ENCODE measurements at regions not wholly inside any gene's neighbourhood (a gene's known extent, or its start where the extent isn't known, plus 50 kb on each side); places are given as distances from the start of the nearest gene placed in this dataset.
"Not testable (repeated sequence)": the region's sequence is repeated elsewhere in the genome, so short reads cannot be mapped to it uniquely, and the experiment has no call there.

DNA sequence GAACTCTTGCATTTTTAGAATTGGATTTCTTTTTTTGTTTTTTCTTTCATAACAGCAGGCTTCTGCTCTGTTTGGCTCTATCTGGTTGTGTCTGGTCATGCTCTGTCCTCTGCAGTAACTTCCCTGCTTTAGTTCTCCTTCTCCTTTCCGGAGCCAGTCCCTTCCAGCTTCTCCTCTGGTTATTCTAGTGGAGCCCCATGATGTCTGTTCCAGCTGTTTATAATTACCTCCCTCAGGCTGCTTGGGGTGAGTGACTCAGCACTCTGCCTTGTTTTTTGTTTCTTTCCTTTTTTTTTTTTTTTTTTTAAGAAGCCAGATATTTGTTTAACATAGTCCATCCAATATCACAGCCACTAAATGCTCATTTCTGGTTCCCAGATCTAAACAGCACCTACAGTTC, 409.6 kb downstream of the MAFB start:
- DNase-seq (ENCODE audit: low read depth in 2 of 2), result no peak

DNA sequence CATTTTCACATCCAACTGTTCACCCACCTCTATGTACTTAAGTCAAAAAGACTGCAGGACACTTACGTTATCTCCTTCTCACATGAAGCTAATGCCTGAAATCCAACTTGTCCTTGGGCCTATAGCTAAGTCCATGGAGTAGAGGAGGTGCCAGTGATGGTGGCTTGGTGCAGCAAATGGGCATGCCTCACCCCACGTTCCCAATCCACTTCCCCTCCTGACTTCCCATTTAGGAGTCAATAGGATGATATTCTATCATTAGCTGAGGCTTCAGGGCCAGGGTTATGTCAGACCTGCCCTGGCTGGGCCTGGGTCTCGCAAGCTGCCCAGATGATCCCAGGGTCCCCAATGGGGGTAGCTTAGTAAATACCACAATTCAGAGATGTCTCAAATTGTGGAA, 410.4 kb downstream of the MAFB start:
- no peak for DNase-seq (ENCODE audit: low read depth in 2 of 2)

DNA sequence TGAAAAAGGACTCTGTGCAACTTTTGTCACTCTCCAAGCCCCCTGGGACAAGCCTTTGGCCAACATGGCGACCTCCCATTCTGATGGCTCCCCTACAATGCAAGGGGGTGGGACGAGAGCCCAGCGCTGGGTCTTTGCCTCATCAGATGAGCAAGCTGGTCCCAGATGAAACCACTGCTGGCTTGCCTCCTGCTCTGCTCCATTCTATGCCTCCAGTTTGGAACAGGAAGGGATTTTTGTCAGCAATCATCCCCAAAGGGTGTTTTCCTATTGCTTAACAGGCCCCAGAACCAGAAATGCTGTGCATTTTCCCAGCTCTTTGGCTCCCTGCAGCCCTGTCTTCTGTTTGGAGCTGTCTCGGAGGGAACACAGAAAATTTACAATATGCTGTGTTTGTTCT, 412.7 kb downstream of the MAFB start:
- no peak for DNase-seq (ENCODE audit: low read depth in 2 of 2)

DNA sequence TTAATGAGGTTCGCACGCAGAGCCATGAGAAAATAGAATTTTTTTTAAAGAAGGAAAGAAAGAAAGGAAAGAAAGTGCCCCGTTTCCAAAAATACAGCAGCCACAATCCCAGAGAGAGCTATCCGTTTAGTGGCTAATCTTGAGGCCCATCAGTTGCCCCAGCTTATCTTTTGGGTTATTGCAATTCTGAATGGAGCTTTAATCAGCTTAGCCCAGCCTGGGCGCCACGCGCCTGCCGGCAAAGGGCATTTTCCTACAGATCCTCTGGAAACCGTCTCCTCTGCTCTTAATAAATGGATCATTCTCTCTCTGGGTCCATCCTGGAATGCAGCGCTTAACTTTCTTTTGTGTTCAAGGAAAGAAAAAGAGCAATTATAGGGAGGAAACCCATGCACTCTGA, 413.3 kb downstream of the MAFB start:
- no peak for DNase-seq (ENCODE audit: low read depth in 2 of 2)

DNA sequence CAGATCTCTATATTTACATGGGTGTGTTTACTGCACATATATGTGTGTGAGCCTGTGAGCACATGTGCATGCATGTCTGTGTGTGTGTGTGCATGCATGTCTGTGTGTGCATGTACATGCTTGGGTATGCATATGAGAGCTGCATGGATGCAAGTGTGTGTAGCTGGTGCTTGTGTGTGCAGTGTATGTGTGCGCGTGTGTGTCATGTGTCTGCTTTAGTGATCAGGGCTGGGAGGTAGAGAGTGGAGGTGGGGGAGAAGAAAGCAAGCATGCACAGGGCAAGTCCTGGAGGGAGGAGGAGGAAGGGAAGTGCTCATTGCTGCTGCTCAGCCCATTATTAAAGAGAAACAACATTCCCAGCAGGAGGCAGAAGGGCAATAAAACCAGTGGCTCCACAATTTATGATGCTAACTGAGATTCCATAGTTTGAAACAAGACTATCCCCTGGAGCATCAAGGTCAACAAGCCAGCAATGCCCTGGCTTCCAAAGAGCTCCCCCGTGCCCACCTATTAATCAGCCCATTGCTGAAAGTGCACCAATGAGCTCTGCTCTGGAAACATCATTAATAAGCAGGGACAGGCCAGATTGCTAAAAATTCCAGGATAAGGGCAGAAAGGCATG, 414.0 kb downstream of the MAFB start:
- no peak for DNase-seq (ENCODE audit: low read depth in 2 of 2)

DNA sequence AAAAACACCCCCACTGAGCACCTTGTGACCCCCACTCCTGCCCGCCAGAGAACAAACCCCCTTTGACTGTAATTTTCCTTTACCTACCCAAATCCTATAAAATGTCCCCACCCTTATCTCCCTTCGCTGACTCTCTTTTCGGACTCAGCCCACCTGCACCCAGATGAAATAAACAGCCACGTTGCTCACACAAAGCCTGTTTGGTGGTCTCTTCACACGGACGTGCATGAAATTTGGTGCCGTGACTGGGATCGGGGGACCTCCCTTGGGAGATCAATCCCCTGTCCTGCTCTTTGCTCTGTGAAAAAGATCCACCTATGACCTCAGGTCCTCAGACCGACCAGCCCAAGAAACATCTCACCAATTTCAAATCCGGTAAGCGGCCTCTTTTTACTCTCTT, 419.8 kb downstream of the MAFB start:
- not testable (repeated sequence) for DNase-seq (ENCODE audit: low read depth in 2 of 2)

DNA sequence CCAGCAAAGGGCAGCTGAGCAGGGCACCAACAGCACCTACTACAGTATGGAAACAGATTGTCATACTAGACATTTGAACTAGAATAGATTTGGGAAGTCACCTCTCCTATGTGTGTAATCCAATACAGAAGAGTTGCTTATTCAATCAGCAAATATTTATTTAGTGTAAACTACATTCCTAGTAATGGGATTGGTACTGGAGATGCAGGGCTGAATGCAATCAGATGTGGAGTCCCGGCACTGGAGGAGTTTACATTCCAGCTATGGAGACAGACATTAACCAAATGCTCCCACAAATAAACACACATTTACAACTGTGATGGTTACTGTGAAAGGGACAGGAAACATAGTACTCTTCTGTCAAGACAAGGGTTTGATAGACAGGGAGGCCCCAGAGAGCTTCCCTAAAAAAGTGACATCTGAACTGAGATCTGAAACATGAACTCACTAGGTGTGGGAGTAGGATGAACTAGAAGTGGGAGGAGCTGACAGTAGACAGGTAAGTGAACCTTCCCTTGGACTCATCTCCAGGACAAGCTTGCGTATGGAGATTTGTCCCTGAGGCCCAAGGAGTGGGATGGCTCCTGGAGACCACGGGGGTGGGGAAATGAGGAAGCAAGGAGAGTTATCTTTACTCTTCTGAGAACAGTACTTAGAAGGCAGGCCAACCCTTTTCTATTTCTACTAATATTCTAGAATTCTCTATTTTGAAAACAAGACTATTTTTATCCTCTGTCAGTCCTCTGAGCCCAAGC, 420.5 kb downstream of the MAFB start:
- DNase-seq (ENCODE audit: low read depth in 2 of 2), result no peak

DNA sequence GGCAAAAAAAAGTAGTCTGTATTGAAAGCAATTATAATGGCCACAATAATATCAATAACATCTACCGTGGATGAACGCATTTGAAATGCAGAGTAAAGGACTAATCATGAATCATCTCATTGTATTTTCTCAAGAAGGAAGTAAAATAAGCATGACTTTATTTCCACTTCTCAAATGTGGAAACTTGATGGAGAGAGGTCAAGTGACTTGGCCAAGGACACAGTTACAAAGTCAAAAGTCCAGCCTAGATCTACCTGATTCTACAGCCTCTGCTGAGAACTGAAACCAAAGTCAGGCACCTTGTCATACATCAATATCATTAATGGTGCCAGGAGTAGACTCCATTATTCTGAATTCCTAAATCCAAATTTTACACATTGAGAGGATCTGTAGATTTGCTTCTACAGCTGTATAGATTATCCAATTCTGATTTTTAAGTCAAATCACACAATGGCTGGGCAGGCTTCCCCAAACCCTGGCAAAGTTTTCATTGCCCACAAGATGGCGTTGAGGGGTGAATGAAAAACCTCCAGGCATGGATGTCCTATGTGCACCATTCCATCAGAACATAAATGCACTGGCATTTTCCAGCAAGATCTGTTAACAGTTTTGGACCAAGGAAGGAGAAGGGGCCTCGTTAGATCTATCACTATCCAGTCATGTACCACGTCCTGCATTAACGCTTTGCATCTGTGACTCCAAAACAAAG, 423.1 kb downstream of the MAFB start:
- no peak for DNase-seq (ENCODE audit: low read depth in 2 of 2)

DNA sequence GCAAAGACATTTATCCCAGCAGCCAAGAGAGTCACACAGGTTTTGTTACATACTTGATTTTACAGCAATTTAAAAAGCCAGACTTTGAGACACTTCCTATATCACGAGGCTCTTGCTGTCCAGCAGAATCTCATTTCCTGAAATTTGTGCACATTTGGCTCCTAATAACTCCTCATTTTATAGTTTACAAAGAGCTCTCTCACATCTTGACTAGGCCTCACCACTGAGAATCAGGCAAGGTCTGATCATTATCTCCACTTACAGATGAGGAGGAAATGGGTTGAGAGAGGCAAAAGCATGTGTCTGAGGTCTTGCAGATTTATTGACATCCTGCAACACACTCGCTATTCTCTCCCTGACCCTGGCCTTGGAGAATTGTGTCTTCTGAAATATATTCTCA, 426.8 kb downstream of the MAFB start:
- no peak for DNase-seq (ENCODE audit: low read depth in 2 of 2)

DNA sequence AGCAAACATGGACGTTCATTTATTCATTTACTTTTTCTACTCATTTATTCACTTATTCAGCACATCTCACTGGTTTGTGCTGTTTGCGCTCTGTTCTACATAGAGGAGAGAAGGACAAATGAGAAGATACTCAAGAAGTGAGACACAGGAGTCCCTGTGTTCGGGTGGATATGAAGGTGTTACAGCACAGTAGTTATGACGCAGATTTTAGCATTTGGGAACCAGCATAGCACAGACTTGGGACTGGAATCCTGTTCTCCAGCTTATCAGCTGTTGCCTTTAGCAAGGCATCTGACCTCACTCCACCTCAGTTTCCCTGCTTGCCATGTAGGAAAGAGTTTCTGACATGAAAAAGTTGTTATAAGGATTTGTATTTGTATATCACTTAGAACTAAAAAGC, 430.1 kb downstream of the MAFB start:
- DNase-seq (ENCODE audit: low read depth in 2 of 2), result no peak

DNA sequence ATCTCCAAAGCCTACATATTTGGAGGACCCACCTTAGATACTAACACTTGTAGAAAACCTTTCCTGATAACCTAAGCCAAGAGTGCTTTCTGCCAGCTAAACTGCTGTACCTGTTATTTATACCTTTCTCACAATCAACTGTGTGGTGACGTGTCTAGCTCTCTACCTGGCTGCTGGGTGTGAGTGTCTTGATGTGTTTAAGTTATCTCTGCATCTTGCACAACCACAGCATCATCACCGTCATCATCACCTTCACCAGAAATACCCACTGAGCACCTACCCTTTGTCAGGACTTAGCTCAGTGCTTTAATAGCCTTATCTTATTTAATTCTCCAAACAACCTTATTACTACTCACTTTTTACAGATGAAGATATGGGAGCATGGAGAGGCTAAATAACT, 431.3 kb downstream of the MAFB start:
- no peak for DNase-seq (ENCODE audit: low read depth in 2 of 2)

DNA sequence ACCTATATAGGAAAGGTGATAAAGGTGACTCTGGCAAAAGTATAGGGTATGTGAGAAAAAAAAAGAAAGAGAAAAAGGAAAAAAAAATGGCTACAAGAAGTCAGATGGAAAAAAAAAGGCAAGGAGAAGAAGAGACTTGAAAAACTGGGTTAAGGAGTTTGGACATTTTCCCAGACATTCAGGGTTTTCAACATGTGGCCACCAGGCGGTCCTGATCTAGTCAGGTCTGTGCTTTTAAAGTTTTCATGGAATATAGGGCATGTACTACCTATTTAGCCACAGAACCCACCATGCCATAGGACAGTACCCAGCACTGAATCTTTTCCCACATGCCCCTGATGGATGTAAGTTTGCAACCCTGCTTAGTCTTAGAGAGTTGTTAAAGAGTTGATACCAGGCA, 433.7 kb downstream of the MAFB start:
- no peak for DNase-seq (ENCODE audit: low read depth in 2 of 2)

DNA sequence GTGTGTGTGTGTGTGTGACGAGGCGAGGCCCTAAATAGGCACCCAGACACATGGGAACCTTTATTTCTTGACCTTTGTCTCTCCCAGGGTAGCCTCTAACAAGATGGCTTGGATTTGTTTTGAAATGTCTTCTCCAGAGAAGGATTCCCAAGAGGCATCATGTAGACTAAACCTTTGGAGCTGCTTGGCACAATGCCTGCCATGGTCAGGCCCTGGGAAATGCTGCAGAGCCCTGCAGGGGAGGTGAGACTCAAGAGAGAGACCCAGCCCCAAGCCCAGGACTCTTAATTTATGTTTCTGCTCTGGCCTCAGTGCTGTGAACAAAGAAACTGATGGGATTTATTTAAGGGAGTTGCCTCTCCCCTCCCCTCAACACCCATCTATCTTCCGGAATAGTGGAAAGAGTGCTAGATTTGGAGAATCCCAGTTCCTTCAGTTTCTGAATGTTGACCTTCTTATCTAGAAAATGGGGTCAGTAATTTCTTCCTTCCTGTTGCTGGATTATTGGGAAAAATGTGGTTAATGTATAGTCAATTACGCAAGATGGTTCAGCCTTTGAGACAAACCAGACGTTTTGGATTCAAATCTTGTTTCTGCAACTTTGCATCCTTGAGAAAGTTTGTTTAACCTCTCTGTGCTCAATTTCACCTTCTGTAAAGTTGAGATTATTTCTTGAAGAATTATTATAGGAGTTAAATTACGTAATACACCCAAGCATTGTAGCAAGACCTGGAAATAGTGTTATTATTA, 434.8 kb downstream of the MAFB start:
- no peak for DNase-seq (ENCODE audit: low read depth in 2 of 2)

DNA sequence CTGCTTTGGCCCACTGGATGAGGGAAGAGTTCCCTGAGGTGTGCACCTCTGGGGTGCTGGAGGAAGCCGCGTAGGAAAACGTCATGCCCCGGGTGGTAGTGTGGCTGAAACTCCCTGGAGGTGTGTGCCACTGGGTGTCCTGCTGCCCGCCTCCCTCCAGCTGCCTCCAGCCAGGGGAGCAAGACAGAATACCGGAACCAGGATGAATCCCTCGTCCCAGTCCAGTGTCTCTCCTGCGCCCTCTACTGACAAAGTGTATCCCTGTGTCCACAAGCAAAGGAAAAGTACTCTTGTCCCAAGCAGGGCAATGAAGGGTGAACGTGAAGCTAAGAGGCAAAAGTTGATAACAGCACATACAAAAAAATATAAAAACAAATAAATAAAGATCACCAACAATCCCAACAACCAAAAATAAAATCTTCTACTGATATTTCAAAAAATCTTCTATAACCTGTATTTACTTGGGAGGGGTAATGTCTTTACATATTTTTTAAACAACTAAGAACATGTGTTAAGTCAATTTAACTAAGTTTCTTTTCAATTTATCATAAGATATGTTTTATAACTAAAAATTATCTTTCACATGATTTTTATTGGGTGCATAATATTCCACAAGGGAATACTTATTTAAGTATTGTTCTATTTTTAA, 437.6 kb downstream of the MAFB start:
- no peak for DNase-seq (ENCODE audit: low read depth in 2 of 2)

DNA sequence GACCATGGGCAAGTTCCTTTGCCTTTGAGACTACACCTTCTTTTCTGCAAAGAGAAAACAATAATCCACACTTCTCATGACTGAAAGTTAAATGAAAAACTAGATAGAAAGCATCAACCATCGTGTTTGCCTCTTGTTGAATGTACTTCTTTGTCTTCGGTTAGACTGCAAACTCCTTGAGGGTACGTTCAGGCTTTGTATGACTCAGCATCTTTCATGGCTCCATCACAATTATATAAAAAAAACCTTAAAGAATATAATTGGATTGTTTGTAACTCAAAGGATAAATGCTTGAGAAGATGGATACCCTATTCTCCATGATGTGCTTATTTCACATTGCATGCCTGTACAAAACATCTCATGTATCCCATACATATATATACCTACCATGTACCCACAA, 439.2 kb downstream of the MAFB start:
- no peak for DNase-seq (ENCODE audit: low read depth in 2 of 2)

DNA sequence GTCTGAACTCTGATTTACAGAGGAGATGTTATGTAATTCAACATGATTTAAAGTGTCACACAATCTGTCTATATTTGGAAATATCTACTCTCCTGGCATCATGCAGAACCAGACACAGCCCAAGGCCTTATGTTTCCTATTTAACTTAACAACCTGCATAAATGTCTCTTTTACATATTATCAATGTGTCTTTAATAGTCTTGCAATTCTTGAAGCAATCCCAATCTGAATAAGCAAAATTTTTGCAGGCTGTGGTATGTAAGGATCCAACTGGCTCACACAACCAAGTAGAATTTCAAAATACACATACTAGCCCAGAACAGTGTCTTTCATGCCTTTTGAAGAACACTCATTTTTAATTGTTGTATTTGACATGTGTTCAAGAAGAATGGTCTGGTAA, 443.2 kb downstream of the MAFB start:
- no peak for DNase-seq (ENCODE audit: low read depth in 2 of 2)

DNA sequence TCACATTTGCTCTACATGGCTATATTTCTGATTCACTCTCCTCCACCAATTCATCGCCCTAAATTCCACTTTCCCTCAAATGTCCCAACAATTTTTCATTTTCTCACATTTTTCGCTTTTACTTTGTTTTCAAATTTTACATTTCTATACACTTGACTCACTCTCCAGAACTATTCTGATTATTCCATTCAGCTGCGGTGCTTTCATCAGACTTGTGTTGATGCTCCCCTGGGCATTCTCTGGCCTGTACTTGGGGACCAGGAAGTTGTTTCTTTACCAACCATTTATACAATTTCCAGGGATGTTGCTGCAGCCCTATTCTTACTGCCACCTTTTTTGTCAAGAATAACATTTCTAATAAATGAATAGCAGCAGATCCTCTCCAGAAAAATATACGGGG, 444.8 kb downstream of the MAFB start:
- DNase-seq (ENCODE audit: low read depth in 2 of 2), result no peak

DNA sequence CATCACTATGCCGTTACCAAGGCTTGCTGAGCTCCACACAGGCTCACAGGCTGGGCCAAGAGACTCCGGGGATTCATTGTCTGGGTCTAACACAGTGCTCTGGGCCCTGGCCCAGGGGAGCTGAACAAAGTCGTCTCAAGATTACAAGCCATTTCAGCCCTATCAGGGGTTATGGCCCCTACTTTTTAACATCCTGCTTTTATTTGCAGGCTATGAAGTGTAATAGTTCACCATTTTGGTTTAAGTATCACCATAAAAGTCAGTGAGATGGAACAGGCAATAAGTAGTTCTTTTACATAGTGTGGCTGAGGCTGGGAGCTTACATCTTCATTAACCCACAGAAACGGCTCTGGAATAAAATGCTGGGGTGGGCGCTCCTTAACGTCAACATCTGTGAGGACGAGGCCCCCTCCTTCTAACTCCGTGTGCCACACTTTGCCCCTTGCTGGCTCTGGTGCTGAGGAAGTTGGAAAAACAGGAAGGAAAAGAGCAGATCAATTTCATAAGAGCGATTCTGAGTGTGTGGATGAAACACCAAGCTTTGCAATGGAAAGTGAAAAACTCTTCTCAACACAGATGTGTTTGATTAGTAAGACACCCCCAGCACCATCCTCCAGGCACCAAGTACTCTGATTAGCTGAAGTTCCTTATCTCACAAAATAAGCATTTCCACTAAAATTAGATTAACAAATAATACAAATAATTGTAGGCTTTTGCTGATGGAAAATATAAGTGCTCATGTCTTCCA, 447.3 kb downstream of the MAFB start:
- DNase-seq (ENCODE audit: low read depth in 2 of 2), result no peak

DNA sequence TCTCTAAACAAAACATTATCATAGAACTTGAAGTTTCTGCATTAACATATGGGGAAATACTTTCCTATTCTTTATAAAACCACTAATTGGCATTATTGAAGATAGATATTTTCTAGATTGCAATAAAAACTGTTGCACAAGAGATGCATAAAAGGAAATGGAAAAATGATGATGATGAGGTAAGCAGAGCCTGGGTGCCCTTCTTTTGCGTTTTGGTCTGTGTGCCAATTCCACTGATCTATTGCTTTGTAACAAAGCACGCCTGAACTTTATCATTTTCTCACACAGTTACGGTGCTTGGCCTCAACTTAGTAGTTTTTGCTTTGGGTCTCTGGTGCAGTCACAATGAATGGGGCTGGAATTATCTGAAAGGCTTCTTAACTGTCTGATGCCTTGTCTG, 450.5 kb downstream of the MAFB start:
- no peak for DNase-seq (ENCODE audit: low read depth in 2 of 2)

DNA sequence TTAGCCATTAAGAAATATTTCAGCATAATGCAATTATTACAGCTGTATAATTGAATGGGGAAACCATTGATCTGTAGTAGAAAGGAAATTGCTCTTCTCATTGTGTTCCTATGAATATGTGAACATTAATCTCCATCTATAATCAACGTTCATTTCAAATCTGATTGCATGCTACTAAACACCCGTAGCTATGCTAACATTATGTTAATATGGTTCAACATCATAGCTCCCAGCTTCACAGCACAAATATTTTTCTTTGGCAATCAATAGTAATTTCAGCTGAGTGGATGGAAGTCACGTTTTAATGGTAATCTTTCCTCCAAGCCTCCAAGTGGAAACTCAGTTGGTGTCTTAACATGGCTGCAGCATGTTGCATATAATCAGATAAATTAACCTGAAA, 454.4 kb downstream of the MAFB start:
- DNase-seq (ENCODE audit: low read depth in 2 of 2), result no peak

DNA sequence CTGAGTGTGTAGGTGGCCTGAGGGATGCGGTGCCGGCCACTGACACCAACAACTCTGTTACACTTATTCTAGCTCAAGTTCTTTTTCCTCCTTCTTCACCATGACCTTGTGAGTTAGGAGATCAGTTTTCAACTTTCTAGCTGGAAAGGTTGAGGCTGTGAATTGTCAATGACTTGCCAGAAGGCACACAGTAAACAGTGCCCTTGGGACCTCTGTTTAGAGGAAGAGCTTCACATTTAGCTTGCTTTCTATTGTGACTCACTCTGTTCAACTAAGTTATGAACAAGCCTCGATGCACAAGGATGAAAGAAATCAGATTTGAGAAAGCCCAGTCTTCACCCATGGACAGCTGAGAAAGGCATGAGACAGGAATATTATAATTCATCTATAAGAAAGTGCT, 455.6 kb downstream of the MAFB start:
- DNase-seq (ENCODE audit: low read depth in 2 of 2), result no peak
